ENCODE measurements at regions not wholly inside any gene's neighbourhood (a gene's known extent, or its start where the extent isn't known, plus 50 kb on each side); places are given as distances from the start of the nearest gene placed in this dataset.

DNA sequence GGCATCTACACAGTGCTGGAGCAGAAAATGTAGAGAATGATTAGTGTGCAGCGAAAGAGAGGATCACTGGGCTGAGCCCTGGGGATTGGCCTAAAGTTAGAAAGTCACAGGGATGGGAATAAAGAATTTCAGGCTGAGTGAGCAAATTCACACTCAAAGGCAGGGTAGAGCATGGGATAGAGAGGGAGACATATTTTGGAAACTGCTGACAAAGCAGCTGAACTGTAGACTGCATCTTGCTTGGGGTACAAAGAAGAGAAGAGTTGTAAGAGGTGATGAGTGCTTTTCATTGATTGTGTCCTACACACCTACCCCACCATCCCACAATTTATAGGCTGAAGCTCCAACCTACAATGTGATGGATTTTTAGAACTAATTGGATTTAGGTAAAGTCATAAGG lies 677.8 kb downstream of the TAF11L14 start:
- TF ChIP-seq YY1 (IDR thresholded peaks at IDR 0.05; ENCODE audit: insufficient read depth, insufficient read length) = no peak
- no peak for TF ChIP-seq ZNF274 (IDR thresholded peaks at IDR 0.05; ENCODE audit: low read depth, low read length)

Data from NT2/D1 (cell line).